Inflammatory macrophage treated with lipopolysaccharide for 1 hour (primary cell): ENCODE measurements at regions not wholly inside any gene's neighbourhood (a gene's known extent, or its start where the extent isn't known, plus 50 kb on each side); places are given as distances from the start of the nearest gene placed in this dataset.
"Not testable (repeated sequence)": the region's sequence is repeated elsewhere in the genome, so short reads cannot be mapped to it uniquely, and the experiment has no call there.

ENCODE experiments used
- DNase-seq, 2 donors: peaks; one replicate each; pipeline ENCODE4 v3.0.0-alpha.2; 2020 to 2022

GRCh38 chr7:92972441-92972840 lies 136.1 kb upstream of the CDK6 start:
- no peak for DNase-seq

- no peak for DNase-seq
Observed at GRCh38 chr7:92969061-92969460, 132.7 kb upstream of the CDK6 start.

- no peak for DNase-seq
Observed at GRCh38 chr7:92968502-92968901, 132.1 kb upstream of the CDK6 start.

GRCh38 chr7:92967238-92967637 lies 130.9 kb upstream of the CDK6 start:
- DNase-seq, result no peak

- DNase-seq, result no peak
Observed at GRCh38 chr7:92964141-92964540, 127.8 kb upstream of the CDK6 start.

- no peak for DNase-seq
Observed at GRCh38 chr7:92963566-92963965, 127.2 kb upstream of the CDK6 start.

- peak; percentile 28 to 66 for DNase-seq
Observed at GRCh38 chr7:92961961-92962360, 125.6 kb upstream of the CDK6 start.

GRCh38 chr7:92956575-92956974 lies 120.2 kb upstream of the CDK6 start:
- DNase-seq, result no peak

GRCh38 chr7:92955081-92955480 lies 118.7 kb upstream of the CDK6 start:
- no peak for DNase-seq

- DNase-seq, result no peak
Observed at GRCh38 chr7:92953657-92954056, 117.3 kb upstream of the CDK6 start.

GRCh38 chr7:92949748-92950147 lies 113.4 kb upstream of the CDK6 start:
- no peak for DNase-seq

- no peak for DNase-seq
Observed at GRCh38 chr7:92945840-92946239, 109.5 kb upstream of the CDK6 start.

GRCh38 chr7:92944633-92945032 lies 108.3 kb upstream of the CDK6 start:
- no peak for DNase-seq

- DNase-seq, result not testable (repeated sequence)
Observed at GRCh38 chr7:92942706-92943105, 106.3 kb upstream of the CDK6 start.

- no peak for DNase-seq
Observed at GRCh38 chr7:92939666-92940360, 103.4 kb upstream of the CDK6 start.

GRCh38 chr7:92934096-92934495 lies 97.7 kb upstream of the CDK6 start:
- DNase-seq, result no peak

GRCh38 chr7:92932450-92932849 lies 96.1 kb upstream of the CDK6 start:
- DNase-seq, result no peak

- DNase-seq, result no peak
Observed at GRCh38 chr7:92930404-92930803, 94.0 kb upstream of the CDK6 start.

GRCh38 chr7:92926697-92927044 lies 90.3 kb upstream of the CDK6 start:
- no peak for DNase-seq

GRCh38 chr7:92925876-92926696 lies 89.7 kb upstream of the CDK6 start:
- DNase-seq, result no peak

GRCh38 chr7:92924800-92925199 lies 88.4 kb upstream of the CDK6 start:
- DNase-seq, result no peak

GRCh38 chr7:92917230-92917629 lies 80.9 kb upstream of the CDK6 start:
- DNase-seq, result no peak

- no peak for DNase-seq
Observed at GRCh38 chr7:92916770-92917224, 80.4 kb upstream of the CDK6 start.

GRCh38 chr7:92915348-92915747 lies 79.0 kb upstream of the CDK6 start:
- DNase-seq, result no peak

GRCh38 chr7:92914645-92915044 lies 78.3 kb upstream of the CDK6 start:
- no peak for DNase-seq
